B cell (primary cell): ENCODE measurements at regions not wholly inside any gene's neighbourhood (a gene's known extent, or its start where the extent isn't known, plus 50 kb on each side); places are given as distances from the start of the nearest gene placed in this dataset.

Source experiments
- ATAC-seq: fragments of 200-7000 bp; cut with Tn5 transposase; one replicate; pipeline ENCODE4 v1.10.0; 2021; ENCODE audit warnings: low read depth, mild to moderate bottlenecking, moderate number of reproducible peaks, moderate library complexity
- CTCF ChIA-PET: fragments of 350-600 bp; sonication (Branson Sonifier 250); formaldehyde crosslinking; loops from one replicate; lab custom pipeline; 2021; ENCODE audit warnings: antibody characterized with exemption, inconsistent platforms; lab: Charles Lee
- POLR2A ChIA-PET: fragments of 350-600 bp; sonication (Branson Sonifier 250); formaldehyde crosslinking; loops from one replicate; lab custom pipeline; 2021; ENCODE audit warnings: antibody characterized with exemption; lab: Charles Lee
- DNase-seq: peaks from one replicate; pipeline ENCODE4 v3.0.0; 2013
- H2AFZ ChIP-seq: 2 replicates; pipeline ENCODE4 v1.6.1; 2012; ENCODE audit warnings: mild to moderate bottlenecking, low read depth, low read length; ENCODE audit not compliant: insufficient read depth, poor library complexity, severe bottlenecking
- H3K27ac ChIP-seq, 2 donors: 1 replicate in 1 of 2; 2 replicates in 1 of 2; pipeline ENCODE4 v1.5.1; 2012 to 2013; ENCODE audit warnings: low read length in 2 of 2, mild to moderate bottlenecking in 2 of 2, moderate library complexity in 1 of 2
- H3K27me3 ChIP-seq, 4 experiments: fragments of 200-600 bp in 1 of 4; sonication (generic) in 1 of 4; replicated peaks in 1 of 4; 1 replicate in 2 of 4; 2 replicates in 2 of 4; pipeline versions ENCODE4 v1.6.1 to v1.7.0; 2013 to 2016; ENCODE audit warnings: low read length in 3 of 4, mild to moderate bottlenecking in 2 of 4, mixed read lengths in 1 of 4, moderate library complexity in 1 of 4; ENCODE audit not compliant: insufficient read depth in 4 of 4, control insufficient read depth in 3 of 4; ENCODE audit errors: control extremely low read depth in 1 of 4
- H3K36me3 ChIP-seq, 2 experiments: replicated peaks in 1 of 2; 1 replicate in 1 of 2; 2 replicates in 1 of 2; pipeline versions ENCODE4 v1.6.1 to v1.7.1; 2013; ENCODE audit warnings: low read length in 1 of 2; ENCODE audit not compliant: insufficient read depth in 2 of 2, control insufficient read depth in 1 of 2; ENCODE audit errors: control extremely low read depth in 1 of 2, extremely low read depth in 1 of 2
- H3K4me1 ChIP-seq, 2 donors: fragments of 200-600 bp in 1 of 2; sonication (generic) in 1 of 2; 1 replicate in 1 of 2; 2 replicates in 1 of 2; pipeline versions ENCODE4 v1.5.1 to v1.6.1; 2013 to 2017; ENCODE audit warnings: low read length in 2 of 2; ENCODE audit not compliant: control insufficient read depth in 2 of 2, insufficient read depth in 2 of 2
- H3K4me2 ChIP-seq: replicated peaks from 2 replicates; pipeline ENCODE3; 2012; ENCODE audit warnings: mild to moderate bottlenecking, low read depth, low read length; ENCODE audit not compliant: poor library complexity, severe bottlenecking
- H3K4me3 ChIP-seq, 5 experiments: fragments of 200-600 bp in 1 of 5; sonication (generic) in 1 of 5; 1 replicate in 3 of 5; 2 replicates in 2 of 5; pipeline versions ENCODE4 v1.5.1 to v1.7.0; 2011 to 2016; ENCODE audit warnings: low read length in 4 of 5, mild to moderate bottlenecking in 4 of 5, low read depth in 2 of 5, control low read depth in 1 of 5, moderate library complexity in 1 of 5; ENCODE audit not compliant: insufficient read depth in 1 of 5; ENCODE audit errors: control extremely low read depth in 1 of 5, extremely low read depth in 1 of 5
- H3K79me2 ChIP-seq: fragments of 200-600 bp; sonication (generic); one replicate; pipeline ENCODE4 v1.6.0; 2016; ENCODE audit warnings: low read length; ENCODE audit not compliant: control insufficient read depth, insufficient read depth
- H3K9ac ChIP-seq: fragments of 200-600 bp; sonication (generic); 2 replicates; pipeline ENCODE4 v1.6.1; 2017; ENCODE audit warnings: mild to moderate bottlenecking, low read length, moderate library complexity
- H3K9me3 ChIP-seq, 3 donors: one replicate each; pipeline versions ENCODE4 v1.6.1 to v1.7.1; 2013; ENCODE audit warnings: low read length in 2 of 3; ENCODE audit not compliant: control insufficient read depth in 2 of 3, insufficient read depth in 1 of 3; ENCODE audit errors: control extremely low read depth in 1 of 3
- H4K20me1 ChIP-seq: 2 replicates; pipeline ENCODE4 v1.6.0; 2012; ENCODE audit warnings: mild to moderate bottlenecking, low read length; ENCODE audit not compliant: insufficient read depth, control insufficient read depth, poor library complexity, severe bottlenecking
- H3K27ac Mint-ChIP-seq: one replicate; pipeline ENCODE4 v1.8.0; 2021; ENCODE audit warnings: mixed read lengths
- H3K27me3 Mint-ChIP-seq: one replicate; pipeline ENCODE4 v1.8.0; 2021; ENCODE audit warnings: mixed read lengths
- H3K4me1 Mint-ChIP-seq: one replicate; pipeline ENCODE4 v1.8.0; 2021; ENCODE audit warnings: mixed read lengths
- H3K4me3 Mint-ChIP-seq: one replicate; pipeline ENCODE4 v1.8.0; 2021; ENCODE audit warnings: mixed read lengths
- H3K9me3 Mint-ChIP-seq: one replicate; pipeline ENCODE4 v1.8.0; 2022; ENCODE audit warnings: mixed read lengths; ENCODE audit not compliant: insufficient read depth
- CTCF ChIP-seq: fragments of 200-600 bp; IDR thresholded peaks from one replicate; pipeline ENCODE4 v1.8.0; 2022; ENCODE audit warnings: antibody characterized with exemption, mild to moderate bottlenecking
- EZH2 ChIP-seq: IDR thresholded peaks from 2 replicates; pipeline ENCODE4 v1.6.1; 2012; ENCODE audit warnings: borderline replicate concordance, low read depth, mild to moderate bottlenecking, moderate library complexity, low read length; ENCODE audit not compliant: insufficient read depth, poor library complexity, severe bottlenecking
- WGBS: methylation state at CpG from one replicate; pipeline ENCODE4 v1.1.5; 2013; ENCODE audit warnings: missing lambda C conversion rate; ENCODE audit not compliant: insufficient coverage; 5-methylcytosine and 5-hydroxymethylcytosine counted together
- intact Hi-C: fragments of 100-400 bp; cut with micrococcal nuclease; formaldehyde crosslinking; loops from one replicate; pipeline ENCODE4 v1.10.0; 2022

GRCh38 chr5:173454736-173455598 is 126.8 kb upstream of the STC2 start:
- no peak for DNase-seq
- 93% methylated on average over 10 of the region's 10 CpGs for WGBS
- Histone ChIP-seq H2AFZ (no peak overlapping the region), H3K27me3 (no peaks in the 10 kb centered on the region), H3K79me2 (no peaks in the 10 kb centered on the region), H3K9me3 (no peaks in the 10 kb centered on the region), H3K4me1 (no peaks in the 10 kb centered on the region), H3K27ac (no peak overlapping the region), H3K9ac (no peak overlapping the region), H3K4me2 (no peak overlapping the region), H3K4me3 (no peak overlapping the region), H4K20me1 (no peaks in the 10 kb centered on the region), H3K36me3 (no peaks in the 10 kb centered on the region)
- Mint-ChIP-seq H3K9me3 (peaks cover 2% of the 10 kb centered on the region), H3K4me1 (no peaks in the 10 kb centered on the region), H3K27me3 (peaks cover 10% of the 10 kb centered on the region), H3K27ac (no peak overlapping the region), H3K4me3 (no peak overlapping the region)
- ATAC-seq = no peak
- TF ChIP-seq CTCF = no peak
- no peak for TF ChIP-seq EZH2
- CTCF ChIA-PET = no interaction called here
- intact Hi-C loops = no loop called here
- POLR2A ChIA-PET = no interaction called here

- H3K4me1 Mint-ChIP-seq = no peaks in the 10 kb centered on the region
- DNase-seq (no peak), ATAC-seq (no peak)
- CTCF ChIA-PET = no interaction called here
- H3K27me3 ChIP-seq = no peaks in the 10 kb centered on the region
- 86% methylated on average over 1 of the region's 4 CpGs for WGBS
- H4K20me1 ChIP-seq = no peaks in the 10 kb centered on the region
- POLR2A ChIA-PET = no interaction called here
- no peak for TF ChIP-seq EZH2
- no peak for TF ChIP-seq CTCF
- H3K4me3 ChIP-seq = no peak overlapping the region
- H3K9me3 ChIP-seq = no peaks in the 10 kb centered on the region
- no peak overlapping the region for H3K9ac ChIP-seq
- no peak overlapping the region for H3K4me3 Mint-ChIP-seq
- intact Hi-C loops = no loop called here
- peaks cover 2% of the 10 kb centered on the region for H3K9me3 Mint-ChIP-seq
- H3K79me2 ChIP-seq = no peaks in the 10 kb centered on the region
- H3K27ac Mint-ChIP-seq = no peak overlapping the region
- H3K36me3 ChIP-seq = no peaks in the 10 kb centered on the region
- no peak overlapping the region for H3K27ac ChIP-seq
- no peak overlapping the region for H2AFZ ChIP-seq
- no peaks in the 10 kb centered on the region for H3K4me1 ChIP-seq
- H3K4me2 ChIP-seq = no peak overlapping the region
- H3K27me3 Mint-ChIP-seq = peaks cover 10% of the 10 kb centered on the region
Observed at GRCh38 chr5:173454361-173454735, 126.1 kb upstream of the STC2 start.
